ENCODE measurements at regions not wholly inside any gene's neighbourhood (a gene's known extent, or its start where the extent isn't known, plus 50 kb on each side); places are given as distances from the start of the nearest gene placed in this dataset.
A peak's percentile ranks its signal among the peaks of the same experiment; 100 is the strongest.
"Not testable (repeated sequence)": the region's sequence is repeated elsewhere in the genome, so short reads cannot be mapped to it uniquely, and the experiment has no call there.

DNA sequence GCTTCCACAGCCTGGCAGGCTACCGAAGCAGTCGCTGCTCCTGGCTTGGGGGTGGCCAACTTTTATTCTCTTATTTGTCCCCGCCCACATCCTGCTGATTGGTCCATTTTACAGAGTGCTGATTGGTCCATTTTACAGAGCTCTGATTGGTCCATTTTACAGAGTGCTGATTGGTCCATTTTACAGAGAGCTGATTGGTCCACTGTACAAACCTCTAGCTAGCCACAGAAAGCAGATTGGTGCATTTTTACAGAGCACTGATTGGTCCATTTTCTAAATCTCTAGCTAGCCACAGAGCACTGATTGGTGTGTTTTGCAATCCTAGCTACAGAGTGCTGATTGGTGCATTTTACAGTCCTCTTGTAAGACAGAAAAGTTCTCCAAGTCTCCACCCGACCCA lies 187.9 kb upstream of the TOM1L1 start:
- in situ Hi-C loops (cut with HindIII; ENCODE audit: low pct_unique_long_range_greater_than_20kb, low sequenced_read_pairs); DNase-seq (ENCODE audit: low read depth, low spot score): not testable (repeated sequence)

- no peak for DNase-seq (ENCODE audit: low read depth, low spot score)
- in situ Hi-C loops (cut with HindIII; ENCODE audit: low pct_unique_long_range_greater_than_20kb, low sequenced_read_pairs): no loop called here
Observed at GRCh38 chr17:54718286-54718685, 182.4 kb upstream of the TOM1L1 start.

- in situ Hi-C loops (cut with HindIII; ENCODE audit: low pct_unique_long_range_greater_than_20kb, low sequenced_read_pairs): no loop called here
- DNase-seq (ENCODE audit: low read depth, low spot score): no peak
Observed at GRCh38 chr17:54727624-54728023, 173.0 kb upstream of the TOM1L1 start.

DNA sequence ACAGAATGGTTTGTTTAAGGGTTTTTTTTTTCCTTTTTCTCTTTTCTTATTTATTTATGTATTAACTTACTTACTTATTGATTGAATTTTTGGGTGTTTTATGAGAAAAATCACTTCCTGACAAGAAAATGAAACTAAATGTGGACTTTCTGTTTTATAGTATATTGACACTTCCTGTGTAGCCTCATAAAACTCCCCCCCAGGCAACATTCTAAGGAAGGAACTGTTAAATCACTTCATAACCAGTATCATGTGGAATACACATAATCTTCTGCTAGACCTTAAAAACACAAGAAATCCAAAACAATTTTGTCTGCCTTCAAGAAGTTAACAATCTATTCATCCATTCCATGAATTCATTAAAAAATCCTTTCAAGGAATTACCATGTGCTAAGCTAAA lies 164.1 kb upstream of the TOM1L1 start:
- DNase-seq (ENCODE audit: low read depth, low spot score): peak; percentile 7

DNA sequence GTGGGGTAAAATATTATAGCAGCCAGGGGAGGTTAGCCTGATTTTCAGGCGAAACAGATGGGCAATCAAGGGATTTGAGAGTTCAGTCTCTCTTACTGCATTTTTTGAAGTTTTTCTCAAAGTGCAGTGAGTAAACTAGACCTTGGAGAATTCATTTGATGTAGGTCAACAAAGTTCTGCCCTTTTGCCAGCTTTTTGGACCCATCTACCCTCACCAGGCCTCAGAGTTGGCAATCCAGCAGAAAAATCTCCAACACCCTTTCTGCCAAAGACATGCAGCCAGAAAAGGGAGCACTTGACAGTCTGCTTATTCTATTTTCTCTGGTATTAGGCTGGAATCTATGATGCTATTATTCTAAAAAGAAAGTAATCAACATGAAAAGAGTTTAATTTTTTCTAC lies 162.2 kb upstream of the TOM1L1 start:
- DNase-seq (ENCODE audit: low read depth, low spot score): no peak
- in situ Hi-C loops (cut with HindIII; ENCODE audit: low pct_unique_long_range_greater_than_20kb, low sequenced_read_pairs): no loop called here

More for the DNA sequence above, 164.1 kb upstream of the TOM1L1 start:
- in situ Hi-C loops (cut with HindIII; ENCODE audit: low pct_unique_long_range_greater_than_20kb, low sequenced_read_pairs): no loop called here

GRCh38 chr17:54744750-54745149 lies 155.9 kb upstream of the TOM1L1 start:
- DNase-seq (ENCODE audit: low read depth, low spot score): no peak
- in situ Hi-C loops (cut with HindIII; ENCODE audit: low pct_unique_long_range_greater_than_20kb, low sequenced_read_pairs): no loop called here

DNA sequence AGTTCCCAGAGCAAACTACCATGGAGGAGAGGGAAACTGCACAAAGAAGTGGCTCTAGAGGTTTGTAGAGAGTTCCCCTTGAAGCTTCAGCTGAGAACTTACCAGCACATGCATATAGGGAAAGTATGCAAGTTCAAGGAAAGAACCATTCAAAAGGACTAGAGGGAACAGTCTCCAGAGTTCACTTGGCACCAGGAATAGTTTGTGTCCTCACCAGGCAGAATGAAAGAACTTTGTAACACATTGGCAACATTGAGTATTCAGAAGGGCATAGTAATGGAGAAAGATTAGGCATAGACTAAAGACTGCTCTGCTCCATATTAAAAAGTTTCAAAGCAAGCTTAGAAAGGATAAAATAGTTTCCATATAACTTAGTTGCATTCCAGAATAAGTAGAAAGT lies 155.4 kb upstream of the TOM1L1 start:
- in situ Hi-C loops (cut with HindIII; ENCODE audit: low pct_unique_long_range_greater_than_20kb, low sequenced_read_pairs): no loop called here
- DNase-seq (ENCODE audit: low read depth, low spot score): no peak

GRCh38 chr17:54745862-54746261 lies 154.8 kb upstream of the TOM1L1 start:
- DNase-seq (ENCODE audit: low read depth, low spot score): no peak
- in situ Hi-C loops (cut with HindIII; ENCODE audit: low pct_unique_long_range_greater_than_20kb, low sequenced_read_pairs): no loop called here

DNA sequence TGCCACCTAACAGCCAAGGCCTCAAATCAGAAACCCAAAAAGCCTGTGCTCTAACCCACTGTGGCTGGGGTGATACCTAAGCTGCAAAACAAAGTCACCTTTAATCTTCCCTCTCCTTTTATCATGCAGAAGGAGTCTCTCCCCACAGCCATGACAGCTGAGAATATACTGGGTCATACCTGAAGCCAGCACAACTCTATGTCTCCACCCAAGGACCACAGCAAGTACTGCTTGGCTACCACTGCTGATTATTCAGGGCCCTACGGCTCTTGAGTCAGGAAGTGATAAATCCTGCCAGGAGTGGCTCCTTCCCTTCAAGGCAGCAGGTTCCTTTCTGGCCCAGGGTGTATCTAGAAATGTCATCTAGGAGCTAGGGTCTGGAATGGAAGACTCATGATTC lies 151.5 kb upstream of the TOM1L1 start:
- DNase-seq (ENCODE audit: low read depth, low spot score): peak; percentile 35
- in situ Hi-C loops (cut with HindIII; ENCODE audit: low pct_unique_long_range_greater_than_20kb, low sequenced_read_pairs): no loop called here

DNA sequence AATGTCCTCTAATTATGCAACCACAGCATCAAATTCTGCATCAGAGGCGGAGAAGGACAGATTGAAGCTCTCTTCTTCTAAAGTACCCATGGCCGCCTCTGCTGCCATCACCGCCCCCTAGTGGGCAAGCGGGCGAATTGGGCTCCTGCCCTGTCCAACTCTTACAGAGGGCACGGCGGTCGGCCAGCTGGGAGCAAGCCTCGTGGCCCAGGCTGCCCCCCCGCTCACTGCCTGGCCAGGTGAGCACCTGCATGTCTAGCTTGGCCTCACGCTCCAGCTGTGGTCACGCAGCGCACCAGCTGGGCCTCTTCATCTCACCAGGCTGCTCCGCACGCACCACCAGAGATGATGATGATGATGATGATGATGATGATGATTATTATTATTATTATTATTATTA lies 146.1 kb upstream of the TOM1L1 start:
- DNase-seq (ENCODE audit: low read depth, low spot score): peak; percentile 66
- in situ Hi-C loops (cut with HindIII; ENCODE audit: low pct_unique_long_range_greater_than_20kb, low sequenced_read_pairs): no loop called here

DNA sequence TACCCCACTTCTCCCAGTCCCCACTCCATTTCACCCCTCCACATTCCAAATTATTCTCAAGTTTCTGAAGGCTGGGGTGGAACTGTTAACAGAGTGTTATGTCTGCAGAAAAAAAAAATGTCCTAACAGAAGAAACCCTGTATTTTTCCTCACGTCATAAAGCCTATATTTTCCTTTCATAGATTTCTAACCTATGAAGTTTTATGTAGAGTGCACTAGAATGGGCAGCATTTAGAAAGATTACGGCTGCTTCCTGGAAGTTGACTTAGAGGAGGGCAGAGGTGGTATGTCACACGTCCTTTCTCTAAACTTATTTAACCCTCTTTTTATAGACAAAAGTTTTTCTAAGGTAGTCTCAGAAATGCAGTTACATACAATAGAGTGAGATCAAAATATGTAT lies 139.8 kb upstream of the TOM1L1 start:
- in situ Hi-C loops (cut with HindIII; ENCODE audit: low pct_unique_long_range_greater_than_20kb, low sequenced_read_pairs): no loop called here

DNA sequence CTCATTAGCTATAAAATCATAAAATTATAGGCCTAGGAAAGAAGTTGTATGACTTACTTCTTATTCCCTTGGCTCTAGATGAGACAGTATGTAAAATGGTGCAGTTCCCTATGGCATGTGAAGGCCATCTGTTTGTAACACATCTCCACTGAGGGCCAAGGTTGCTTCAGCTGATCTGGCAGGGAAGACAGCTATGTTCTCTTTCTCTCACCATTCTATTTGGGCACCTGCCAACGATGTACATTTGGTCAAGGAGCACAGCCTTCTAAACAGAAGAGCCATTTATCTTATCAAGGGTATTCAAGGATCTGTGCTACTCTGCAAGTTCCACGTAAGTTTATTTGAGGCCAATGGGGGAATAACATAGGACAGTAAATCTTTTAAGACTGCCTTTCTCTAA lies 129.8 kb upstream of the TOM1L1 start:
- in situ Hi-C loops (cut with HindIII; ENCODE audit: low pct_unique_long_range_greater_than_20kb, low sequenced_read_pairs): no loop called here
- DNase-seq (ENCODE audit: low read depth, low spot score): no peak

More for the DNA sequence above, 139.8 kb upstream of the TOM1L1 start:
- DNase-seq (ENCODE audit: low read depth, low spot score): no peak

DNA sequence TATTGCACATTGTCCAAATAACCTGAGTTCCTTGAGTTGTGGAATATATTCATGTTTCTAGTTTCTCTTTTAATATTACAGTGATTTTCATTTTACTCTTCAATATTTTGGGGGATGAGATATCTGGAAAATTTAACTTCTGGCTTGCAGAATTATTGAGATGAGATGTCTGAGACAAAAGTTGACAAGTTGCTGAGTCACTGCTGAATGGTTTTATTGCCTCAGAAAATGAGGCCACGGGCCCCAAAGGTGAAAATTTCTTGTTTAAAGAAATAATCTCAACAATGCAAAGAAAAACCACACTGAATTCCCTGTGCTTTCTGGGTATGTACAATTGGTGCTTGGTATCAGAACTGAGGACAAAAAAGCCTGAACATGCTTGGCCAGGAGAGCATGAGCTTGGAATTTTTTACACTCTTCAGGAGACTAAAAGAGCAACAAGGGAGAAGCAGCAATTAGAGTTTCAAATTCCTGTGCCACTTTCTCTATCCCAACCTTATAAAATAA lies 129.2 kb upstream of the TOM1L1 start:
- DNase-seq (ENCODE audit: low read depth, low spot score): no peak

DNA sequence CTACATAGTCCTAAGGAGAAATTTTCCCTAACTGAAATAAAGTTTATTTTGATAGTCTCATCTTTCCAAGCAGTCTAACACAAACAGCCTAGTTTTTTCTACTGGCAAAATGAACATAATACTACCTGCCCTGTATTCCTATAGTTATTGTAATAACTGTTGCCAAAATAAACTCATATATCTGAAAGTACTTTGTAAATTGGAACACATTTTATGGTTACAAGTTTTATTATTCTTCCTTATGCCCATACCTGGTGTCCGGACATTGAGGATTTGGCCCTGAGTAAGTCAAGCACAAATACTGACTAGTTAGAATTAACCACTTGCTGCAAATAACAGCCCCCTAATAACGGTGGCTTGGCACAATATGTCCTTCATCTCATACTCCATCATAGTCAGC lies 120.4 kb upstream of the TOM1L1 start:
- in situ Hi-C loops (cut with HindIII; ENCODE audit: low pct_unique_long_range_greater_than_20kb, low sequenced_read_pairs): no loop called here
- DNase-seq (ENCODE audit: low read depth, low spot score): no peak

More for the DNA sequence above, 129.2 kb upstream of the TOM1L1 start:
- in situ Hi-C loops (cut with HindIII; ENCODE audit: low pct_unique_long_range_greater_than_20kb, low sequenced_read_pairs): no loop called here

- in situ Hi-C loops (cut with HindIII; ENCODE audit: low pct_unique_long_range_greater_than_20kb, low sequenced_read_pairs): no loop called here
- no peak for DNase-seq (ENCODE audit: low read depth, low spot score)
Observed at GRCh38 chr17:54781389-54781788, 119.3 kb upstream of the TOM1L1 start.

DNA sequence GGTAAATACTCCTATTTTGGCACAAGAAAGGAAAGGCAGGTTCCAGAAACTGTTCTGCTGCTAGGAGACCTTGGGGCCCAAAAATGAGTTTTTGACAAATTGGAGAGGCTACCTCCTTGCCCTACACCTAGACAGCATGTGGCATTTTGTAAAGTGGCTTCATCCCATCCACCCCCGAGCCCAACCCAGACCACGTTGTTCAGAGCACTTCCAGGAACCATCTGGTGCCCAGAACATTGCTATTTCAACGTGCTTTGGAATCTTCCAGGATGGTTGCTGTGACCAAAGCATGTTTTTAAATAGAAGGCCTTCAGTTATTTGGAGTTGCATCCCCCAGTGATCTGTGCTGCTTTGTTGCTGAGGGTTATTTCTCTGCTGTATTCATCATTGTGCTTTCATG lies 116.3 kb upstream of the TOM1L1 start:
- no peak for DNase-seq (ENCODE audit: low read depth, low spot score)
- in situ Hi-C loops (cut with HindIII; ENCODE audit: low pct_unique_long_range_greater_than_20kb, low sequenced_read_pairs): no loop called here

- in situ Hi-C loops (cut with HindIII; ENCODE audit: low pct_unique_long_range_greater_than_20kb, low sequenced_read_pairs): no loop called here
Observed at GRCh38 chr17:54785643-54786268, 114.9 kb upstream of the TOM1L1 start.

DNA sequence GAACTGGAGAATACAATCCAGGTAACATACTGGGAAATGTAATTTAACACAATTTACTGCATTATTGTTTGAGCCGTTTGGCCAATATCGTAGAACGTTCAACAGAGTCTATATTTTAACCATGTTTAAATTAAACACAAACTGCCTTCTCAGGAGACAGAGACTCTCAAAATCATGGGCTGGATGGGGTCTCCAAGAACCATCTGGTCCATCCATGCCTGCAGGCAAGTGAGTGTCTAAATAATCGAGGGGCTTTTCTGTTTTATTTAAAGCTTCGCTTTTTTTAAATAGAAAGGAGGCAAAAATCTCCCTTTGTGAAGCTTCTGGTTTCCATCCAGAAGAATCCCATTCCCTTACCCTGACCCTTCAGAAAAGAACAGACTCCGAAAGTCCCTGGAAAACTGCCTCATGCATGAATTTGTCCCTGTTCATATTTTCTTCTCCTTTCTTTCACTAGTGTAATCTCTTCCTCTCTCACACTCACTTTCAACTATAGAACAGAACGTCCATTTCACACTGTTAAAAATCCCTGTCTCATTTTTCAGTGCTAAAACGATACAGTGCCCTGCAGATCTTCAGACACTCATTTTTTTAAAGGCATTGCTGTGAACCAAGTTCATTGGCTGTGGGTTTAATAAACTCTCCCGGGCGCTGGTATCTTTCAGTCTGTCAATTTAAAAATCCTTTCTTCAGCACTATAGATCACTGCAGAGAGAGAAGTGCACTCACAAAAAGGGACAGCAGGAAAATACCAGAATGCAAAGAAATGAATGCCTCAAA lies 111.4 kb upstream of the TOM1L1 start:
- in situ Hi-C loops (cut with HindIII; ENCODE audit: low pct_unique_long_range_greater_than_20kb, low sequenced_read_pairs): no loop called here
- DNase-seq (ENCODE audit: low read depth, low spot score): no peak

More at GRCh38 chr17:54785643-54786268, 114.9 kb upstream of the TOM1L1 start:
- no peak for DNase-seq (ENCODE audit: low read depth, low spot score)

DNA sequence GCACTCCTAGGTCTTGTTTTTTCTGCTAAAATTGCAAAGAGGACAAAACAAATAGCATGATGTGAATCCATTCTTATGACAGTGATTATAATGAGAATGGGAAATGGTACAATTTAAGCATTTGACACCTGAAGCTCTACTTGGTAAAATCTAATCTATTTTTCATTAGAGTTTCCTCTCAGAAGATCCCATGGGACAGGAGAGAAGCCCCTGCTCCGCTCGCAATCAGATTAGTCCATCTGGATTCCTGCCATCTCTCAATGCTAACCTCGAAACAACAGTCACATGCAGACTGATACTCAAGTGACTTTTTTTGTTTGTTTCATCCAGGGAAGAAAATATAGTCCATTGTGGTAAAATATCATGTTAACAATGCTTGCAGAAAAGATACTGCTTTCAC lies 107.4 kb upstream of the TOM1L1 start:
- no peak for DNase-seq (ENCODE audit: low read depth, low spot score)
- in situ Hi-C loops (cut with HindIII; ENCODE audit: low pct_unique_long_range_greater_than_20kb, low sequenced_read_pairs): no loop called here
